ENCODE measurements at regions not wholly inside any gene's neighbourhood (a gene's known extent, or its start where the extent isn't known, plus 50 kb on each side); places are given as distances from the start of the nearest gene placed in this dataset.

GRCh38 chr16:74071996-74072535, 224.5 kb upstream of the PSMD7 start:
- 82% methylated on average over 8 of the region's 8 CpGs for WGBS
- intact Hi-C loops (cut with DNase I): no loop called here

GRCh38 chr16:74070237-74070636, 226.4 kb upstream of the PSMD7 start:
- Histone ChIP-seq H3K36me3 (no peaks in the 10 kb centered on the region), H3K27ac (replicated peaks in 1 of 4) (no peak overlapping the region), H3K4me3 (no peak overlapping the region), H3K9me3 (peaks cover 0 to 6% (median 4%) of the 10 kb centered on the region in 4 donors), H3K27me3 (no peaks in the 10 kb centered on the region), H3K4me1 (no peaks in the 10 kb centered on the region)
- intact Hi-C loops (cut with DNase I): no loop called here
- no peak for DNase-seq (ENCODE audit: extremely low spot score)
- 64% methylated on average over 9 of the region's 10 CpGs for WGBS
- TF ChIP-seq EP300 (IDR thresholded peaks at IDR 0.05): no peak
- TF ChIP-seq POLR2AphosphoS5 (IDR thresholded peaks at IDR 0.05): no peak
- TF ChIP-seq POLR2A (IDR thresholded peaks at IDR 0.05; ENCODE audit: low read depth): no peak
- TF ChIP-seq CTCF (IDR thresholded peaks at IDR 0.05): no peak

More at GRCh38 chr16:74071996-74072535, 224.5 kb upstream of the PSMD7 start:
- no peaks in the 10 kb centered on the region for H3K4me1 ChIP-seq
- H3K4me3 ChIP-seq: no peak overlapping the region
- peaks cover 0 to 12% (median 9%) of the 10 kb centered on the region in 4 donors for H3K9me3 ChIP-seq
- TF ChIP-seq EP300 (IDR thresholded peaks at IDR 0.05): no peak
- no peak for TF ChIP-seq POLR2AphosphoS5 (IDR thresholded peaks at IDR 0.05)
- no peak for TF ChIP-seq CTCF (IDR thresholded peaks at IDR 0.05)
- TF ChIP-seq POLR2A (IDR thresholded peaks at IDR 0.05; ENCODE audit: low read depth): no peak
- H3K27ac ChIP-seq (replicated peaks in 1 of 4): no peak overlapping the region
- no peaks in the 10 kb centered on the region for H3K27me3 ChIP-seq
- DNase-seq (ENCODE audit: extremely low spot score): no peak
- H3K36me3 ChIP-seq: no peaks in the 10 kb centered on the region

GRCh38 chr16:74064120-74064735, 232.4 kb upstream of the PSMD7 start:
- no peaks in the 10 kb centered on the region for H3K36me3 ChIP-seq
- H3K27me3 ChIP-seq: peaks cover 0 to 3% (median 0%) of the 10 kb centered on the region in 4 donors
- H3K9me3 ChIP-seq: no peaks in the 10 kb centered on the region
- TF ChIP-seq EP300 (IDR thresholded peaks at IDR 0.05) (no peak), CTCF (IDR thresholded peaks at IDR 0.05) (peak in 1 of 3 experiments; percentile 22)
- DNase-seq (ENCODE audit: extremely low spot score): no peak
- H3K4me3 ChIP-seq: no peak overlapping the region
- no peak overlapping the region for H3K27ac ChIP-seq (replicated peaks in 1 of 4)
- intact Hi-C loops (cut with DNase I): loop anchor here (5.0 to 10.0 kb wide), 2 partner anchors 163 to 211 kb away; no protein-coding TSS in a partner anchor
- 41% methylated on average over 5 of the region's 5 CpGs for WGBS
- no peaks in the 10 kb centered on the region for H3K4me1 ChIP-seq

GRCh38 chr16:74053826-74054225, 242.8 kb upstream of the PSMD7 start:
- 57% methylated on average over 4 of the region's 4 CpGs for WGBS
- no peak for TF ChIP-seq POLR2AphosphoS5 (IDR thresholded peaks at IDR 0.05)
- no peak for TF ChIP-seq EP300 (IDR thresholded peaks at IDR 0.05)
- TF ChIP-seq CTCF (IDR thresholded peaks at IDR 0.05): no peak
- TF ChIP-seq POLR2A (IDR thresholded peaks at IDR 0.05; ENCODE audit: low read depth): no peak
- no peaks in the 10 kb centered on the region for H3K4me1 ChIP-seq
- H3K9me3 ChIP-seq: peaks cover 0 to 10% (median 0%) of the 10 kb centered on the region in 4 donors
- intact Hi-C loops (cut with DNase I): no loop called here
- H3K27me3 ChIP-seq: no peaks in the 10 kb centered on the region
- H3K4me3 ChIP-seq: no peak overlapping the region
- no peak for DNase-seq (ENCODE audit: extremely low spot score)
- H3K36me3 ChIP-seq: no peaks in the 10 kb centered on the region
- H3K27ac ChIP-seq (replicated peaks in 1 of 4): no peak overlapping the region
